Epidermal melanocyte (primary cell): ENCODE measurements at regions not wholly inside any gene's neighbourhood (a gene's known extent, or its start where the extent isn't known, plus 50 kb on each side); places are given as distances from the start of the nearest gene placed in this dataset.

Experiments used
- DNase-seq: peaks from one replicate; pipeline ENCODE4 v3.0.0; 2011; ENCODE audit warnings: low spot score; ENCODE audit not compliant: insufficient read length

DNA sequence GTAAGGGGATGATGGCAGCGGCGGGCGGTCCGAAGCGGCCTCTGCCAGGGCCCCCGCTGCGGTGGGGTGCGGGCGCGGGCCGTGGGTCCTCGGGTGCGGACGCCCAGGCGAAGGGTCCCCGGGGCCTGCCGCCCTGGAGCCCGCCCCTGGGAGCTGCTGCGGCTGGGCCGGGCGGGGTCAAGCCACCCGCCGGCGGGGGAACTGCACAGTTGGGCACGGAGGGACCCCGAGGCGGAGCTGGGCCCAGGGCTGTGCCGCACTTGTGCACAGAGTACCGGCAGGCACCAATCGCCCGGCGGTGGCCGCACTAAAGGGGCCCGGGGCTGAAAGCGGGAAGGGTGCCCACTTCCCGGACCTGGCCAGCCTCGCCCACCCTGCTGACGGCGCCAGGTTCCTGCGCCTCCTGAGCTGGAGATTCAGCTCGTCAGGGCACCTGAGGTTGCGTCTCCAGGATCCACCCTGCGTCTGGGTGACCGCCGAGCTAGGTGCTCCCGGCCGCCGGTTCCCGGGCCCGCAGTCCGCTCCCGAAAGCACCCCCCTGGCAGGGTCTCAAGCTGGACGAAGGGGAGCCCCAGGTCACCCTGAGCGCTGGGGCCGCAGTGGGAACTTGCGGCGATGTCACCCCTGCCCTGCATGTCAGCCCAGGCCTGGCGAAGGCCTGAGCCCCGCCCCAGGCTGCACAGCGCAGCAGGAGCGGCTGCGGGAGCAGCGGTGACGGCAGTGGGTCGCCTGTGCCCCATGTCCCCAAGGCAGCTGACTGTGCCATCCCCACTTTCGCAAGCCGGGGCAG is 56.7 kb upstream of the ETV3 start:
- DNase-seq = no peak

DNA sequence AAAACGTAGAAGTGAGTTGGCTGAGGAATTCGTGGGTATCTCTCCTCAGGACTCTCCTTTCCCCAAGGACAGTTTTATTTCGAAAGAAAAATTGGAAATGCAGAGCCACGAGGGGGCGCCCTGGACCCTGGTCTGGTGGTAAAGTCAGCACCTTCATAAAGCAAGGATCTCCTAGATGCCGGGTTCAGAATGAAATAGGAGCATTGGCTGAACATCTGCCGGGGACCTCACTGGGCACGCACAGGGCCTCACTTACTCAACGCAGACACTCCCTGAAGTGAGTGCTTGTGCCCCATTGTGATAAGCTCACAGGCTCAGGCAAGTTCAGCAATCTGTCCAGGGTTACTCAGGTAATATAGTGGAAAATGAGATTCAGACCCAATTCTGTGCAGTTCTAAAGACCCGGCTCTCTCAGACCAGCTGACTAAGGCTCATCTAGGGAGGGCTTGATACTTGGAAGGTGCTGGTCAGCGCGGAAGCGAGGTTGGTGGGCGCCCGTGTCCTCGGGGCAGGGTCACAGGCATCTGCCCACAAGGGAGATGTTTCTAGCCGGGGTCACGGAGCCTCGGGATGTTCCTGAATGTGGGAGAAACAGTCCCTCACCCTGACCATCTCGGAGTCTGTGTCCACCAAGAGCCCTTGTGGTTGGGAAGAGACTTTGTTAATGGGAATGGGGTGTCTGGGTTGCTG is 55.7 kb upstream of the ETV3 start:
- peak; percentile 66 for DNase-seq

DNA sequence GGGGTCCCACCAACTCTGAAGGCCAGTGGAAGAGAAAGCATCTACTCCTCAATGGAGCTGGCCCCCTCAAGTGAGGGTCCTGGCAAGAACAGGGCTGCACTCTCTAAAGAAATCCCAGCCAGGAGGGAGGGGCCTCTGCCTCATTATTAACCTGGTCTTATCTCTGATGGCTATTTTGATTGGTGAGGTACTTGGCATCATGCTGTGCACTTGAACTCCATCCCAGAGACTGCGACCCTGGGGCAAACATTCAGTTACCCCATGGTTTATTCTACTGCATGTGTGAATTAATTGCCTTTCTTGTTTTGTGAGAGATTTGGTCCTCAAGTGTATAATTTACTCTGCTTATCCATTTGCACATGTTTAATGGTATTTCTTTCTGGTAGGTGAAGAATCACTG is 55.0 kb upstream of the ETV3 start:
- DNase-seq = no peak

- DNase-seq = peak; percentile 11
Observed at GRCh38 chr1:157189986-157190982, 52.1 kb upstream of the ETV3 start.

- no peak for DNase-seq
Observed at GRCh38 chr1:157189096-157189495, 50.9 kb upstream of the ETV3 start.
